Small intestine (tissue), 7 donors: ENCODE measurements at regions not wholly inside any gene's neighbourhood (a gene's known extent, or its start where the extent isn't known, plus 50 kb on each side); places are given as distances from the start of the nearest gene placed in this dataset.
"Not testable (repeated sequence)": the region's sequence is repeated elsewhere in the genome, so short reads cannot be mapped to it uniquely, and the experiment has no call there.

Experiments used
- DNase-seq, 2 donors: peaks; one replicate each; pipeline versions ENCODE4 v3.0.0 to v3.0.0-alpha.2; 2013
- FAIRE-seq: peaks from 2 replicates; lab custom pipeline; 2012; peaks lifted over from hg19 to GRCh38; lab: Jason Lieb, UNC
- H3K27ac ChIP-seq, 3 donors: one replicate each; pipeline ENCODE4 v1.5.1; 2013; ENCODE audit warnings: low read length in 2 of 3, mild to moderate bottlenecking in 2 of 3, control low read depth in 1 of 3, inconsistent platforms in 1 of 3, low read depth in 1 of 3, moderate library complexity in 1 of 3
- H3K27me3 ChIP-seq, 3 donors: one replicate each; pipeline ENCODE4 v1.6.1; 2013; ENCODE audit warnings: low read length in 3 of 3, inconsistent platforms in 1 of 3; ENCODE audit not compliant: control insufficient read depth in 3 of 3, insufficient read depth in 3 of 3
- H3K36me3 ChIP-seq, 3 donors: one replicate each; pipeline ENCODE4 v1.6.1; 2013; ENCODE audit warnings: low read length in 3 of 3, inconsistent platforms in 1 of 3, low read depth in 1 of 3, mild to moderate bottlenecking in 1 of 3, moderate library complexity in 1 of 3; ENCODE audit not compliant: control insufficient read depth in 3 of 3, insufficient read depth in 2 of 3
- H3K4me1 ChIP-seq, 3 donors: one replicate each; pipeline ENCODE4 v1.6.1; 2013; ENCODE audit warnings: low read length in 2 of 3, inconsistent platforms in 1 of 3, low read depth in 1 of 3, mild to moderate bottlenecking in 1 of 3, moderate library complexity in 1 of 3; ENCODE audit not compliant: control insufficient read depth in 3 of 3, insufficient read depth in 2 of 3
- H3K4me3 ChIP-seq, 3 donors: one replicate each; pipeline ENCODE4 v1.5.1; 2013; ENCODE audit warnings: low read length in 3 of 3, control low read depth in 1 of 3, inconsistent platforms in 1 of 3, low read depth in 1 of 3, mild to moderate bottlenecking in 1 of 3, moderate library complexity in 1 of 3
- H3K9me3 ChIP-seq, 2 donors: one replicate each; pipeline ENCODE4 v1.6.1; 2013; ENCODE audit warnings: low read depth in 1 of 2, low read length in 1 of 2; ENCODE audit not compliant: control insufficient read depth in 2 of 2, insufficient read depth in 1 of 2
- WGBS, 3 donors: extraction: QIAGEN DNeasy Blood & Tissue Kit; methylation state at CpG; one replicate each; pipeline ENCODE4 v1.1.7; 2013; 5-methylcytosine and 5-hydroxymethylcytosine counted together
- donor health status: healthy with polysubstance abuse.
- donor health status: control.
- donor health status: control.
- donor health status: Bipolar disorder and iron deficiency.
- donor health status: healthy.

GRCh38 chr18:1438458-1438910, 533.8 kb downstream of the ADCYAP1 start:
- no peak overlapping the region for H3K27ac ChIP-seq
- no peaks in the 10 kb centered on the region for H3K4me1 ChIP-seq
- H3K9me3 ChIP-seq, result peaks cover 0 to 2% of the 10 kb centered on the region in 2 donors
- FAIRE-seq (no peak), DNase-seq (no peak)
- H3K36me3 ChIP-seq, result no peaks in the 10 kb centered on the region
- WGBS, 3 donors, result 83 to 87% (median 85%) methylated on average over 8 of the region's 8 CpGs
- no peak overlapping the region for H3K4me3 ChIP-seq
- H3K27me3 ChIP-seq, result no peaks in the 10 kb centered on the region

DNA sequence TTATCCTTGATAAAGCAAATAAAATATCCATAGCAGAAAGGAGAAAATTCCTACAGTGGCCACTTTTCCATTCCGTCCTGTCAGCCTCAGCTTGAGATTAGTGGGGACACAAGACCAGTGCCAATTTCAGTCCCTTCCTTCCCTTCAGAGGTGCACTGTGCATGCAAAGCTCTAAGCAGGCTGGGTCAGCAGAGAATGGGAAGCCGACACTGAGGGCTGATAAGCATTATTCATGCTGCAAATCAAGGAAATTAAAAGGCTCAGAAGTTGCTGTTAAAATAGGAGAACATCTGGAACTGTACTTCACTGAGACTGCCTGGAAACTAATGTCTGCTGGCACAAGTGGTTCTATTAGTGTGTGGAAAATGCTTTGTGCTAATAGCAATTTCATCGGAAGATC, 534.3 kb downstream of the ADCYAP1 start:
- FAIRE-seq (no peak), DNase-seq (no peak)
- WGBS, 3 donors, result 66 to 82% (median 79%) methylated on average over 3 of the region's 3 CpGs
- no peak overlapping the region for H3K27ac ChIP-seq
- H3K4me3 ChIP-seq, result no peak overlapping the region
- no peaks in the 10 kb centered on the region for H3K27me3 ChIP-seq
- H3K4me1 ChIP-seq, result no peaks in the 10 kb centered on the region
- H3K9me3 ChIP-seq, result peaks cover 0 to 2% of the 10 kb centered on the region in 2 donors
- no peaks in the 10 kb centered on the region for H3K36me3 ChIP-seq

- H3K27ac ChIP-seq, H3K36me3 ChIP-seq: not testable (repeated sequence)
Measured at GRCh38 chr18:1444062-1444461, 539.4 kb downstream of the ADCYAP1 start.

DNA sequence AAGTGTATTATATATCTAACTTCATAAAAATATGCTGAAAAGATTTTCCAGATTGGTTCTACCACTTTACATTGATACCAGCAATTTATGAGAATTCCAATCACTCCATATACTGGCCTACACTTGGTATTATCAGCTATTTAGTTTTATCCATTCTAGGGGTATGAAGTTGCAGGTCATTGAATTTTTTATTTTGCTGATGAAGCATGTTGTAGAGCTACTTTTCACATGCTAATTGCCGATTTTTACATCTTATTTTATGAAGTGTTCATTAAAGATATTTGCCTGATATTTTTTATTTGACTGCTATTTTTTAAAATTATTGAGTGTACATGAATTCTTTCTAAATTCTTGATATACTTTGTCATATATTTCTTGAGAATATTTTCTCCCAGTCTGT, 542.1 kb downstream of the ADCYAP1 start:
- DNase-seq (no peak), FAIRE-seq (no peak)
- Histone ChIP-seq H3K4me1 (no peaks in the 10 kb centered on the region), H3K36me3 (no peaks in the 10 kb centered on the region), H3K27me3 (no peaks in the 10 kb centered on the region), H3K4me3 (no peak overlapping the region), H3K27ac (no peak overlapping the region), H3K9me3 (peaks cover 1 to 8% of the 10 kb centered on the region in 2 donors)
- 50 to 65% (median 51%) methylated on average over 1 of the region's 1 CpG for WGBS, 3 donors

More at GRCh38 chr18:1444062-1444461, 539.4 kb downstream of the ADCYAP1 start:
- H3K4me3 ChIP-seq, H3K9me3 ChIP-seq, H3K4me1 ChIP-seq, H3K27me3 ChIP-seq, FAIRE-seq, DNase-seq: not testable (repeated sequence)
- 80 to 85% (median 80%) methylated on average over 2 of the region's 2 CpGs for WGBS, 3 donors

DNA sequence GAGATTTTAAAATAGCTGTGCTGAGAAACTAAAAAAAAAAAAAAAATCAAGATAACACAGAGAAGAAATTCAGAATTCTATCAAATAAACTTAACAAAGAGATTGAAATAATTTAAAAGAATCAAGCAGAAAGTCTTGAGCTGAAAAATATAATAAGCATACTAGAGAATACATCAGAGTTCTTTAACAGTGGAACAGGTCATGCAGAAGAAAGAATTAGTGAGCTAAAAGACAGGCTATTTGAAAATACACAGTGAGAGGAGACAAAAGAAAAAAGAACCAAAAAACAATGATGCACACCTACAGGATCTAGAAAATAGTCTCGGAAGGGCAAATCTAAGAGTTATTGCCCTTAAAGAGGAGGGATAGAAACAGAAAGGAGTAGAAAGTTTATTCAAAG, 548.1 kb downstream of the ADCYAP1 start:
- Histone ChIP-seq H3K4me3 (no peak overlapping the region), H3K9me3 (peaks cover 3 to 13% of the 10 kb centered on the region in 2 donors), H3K36me3 (no peaks in the 10 kb centered on the region), H3K27me3 (no peaks in the 10 kb centered on the region), H3K27ac (no peak overlapping the region), H3K4me1 (no peaks in the 10 kb centered on the region)
- 19 to 96% (median 40%) methylated on average over 1 of the region's 1 CpG for WGBS, 3 donors
- FAIRE-seq (no peak), DNase-seq (no peak)

GRCh38 chr18:1455605-1456004, 550.9 kb downstream of the ADCYAP1 start:
- DNase-seq, result no peak
- no peak overlapping the region for H3K27ac ChIP-seq
- no peaks in the 10 kb centered on the region for H3K36me3 ChIP-seq
- H3K4me3 ChIP-seq, result no peak overlapping the region
- no peaks in the 10 kb centered on the region for H3K4me1 ChIP-seq
- no peaks in the 10 kb centered on the region for H3K27me3 ChIP-seq
- H3K9me3 ChIP-seq, result peaks cover 3 to 13% of the 10 kb centered on the region in 2 donors
- no peak for FAIRE-seq

DNA sequence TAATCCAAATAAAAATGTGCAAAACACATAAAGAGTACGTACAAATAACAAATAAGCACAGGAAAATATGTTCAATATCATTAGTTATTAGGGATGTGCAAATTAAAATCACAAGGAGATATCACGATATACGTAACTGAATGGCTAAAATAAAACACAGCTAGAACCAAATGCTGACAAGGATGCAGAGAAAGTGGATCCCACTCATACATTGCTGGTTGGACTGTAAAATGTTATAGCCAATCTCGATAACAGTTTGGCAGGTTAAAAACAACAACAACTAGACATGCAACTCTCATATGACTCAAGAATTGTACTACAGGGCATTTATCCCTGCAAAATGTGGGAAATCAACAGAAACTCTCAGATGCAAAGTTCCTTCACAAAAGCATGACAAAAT, 553.9 kb downstream of the ADCYAP1 start:
- Histone ChIP-seq H3K4me1 (no peaks in the 10 kb centered on the region), H3K27me3 (no peaks in the 10 kb centered on the region), H3K36me3 (no peaks in the 10 kb centered on the region), H3K4me3 (no peak overlapping the region), H3K27ac (no peak overlapping the region), H3K9me3 (no peaks in the 10 kb centered on the region)
- WGBS, 3 donors, result 46 to 83% (median 78%) methylated on average over 4 of the region's 4 CpGs
- no peak for FAIRE-seq
- DNase-seq, result no peak

DNA sequence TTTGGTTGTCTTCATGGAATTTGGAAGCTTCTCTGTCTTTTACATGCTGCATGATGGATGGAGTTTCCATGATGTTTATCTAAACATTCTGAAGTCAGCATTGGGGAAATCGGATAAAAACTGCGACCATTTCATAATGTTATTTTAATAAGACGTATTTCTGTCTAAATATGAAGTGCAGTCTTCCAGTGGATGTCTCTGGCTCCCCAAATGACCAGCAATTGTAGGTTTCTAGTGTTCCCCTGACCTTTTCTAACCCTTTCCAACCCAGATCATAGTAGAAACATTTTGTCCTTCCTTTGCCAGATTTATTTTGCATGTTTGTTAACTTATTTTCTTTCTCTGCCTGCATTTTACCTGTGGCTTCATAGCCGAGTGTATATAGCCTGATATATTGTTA, 559.3 kb downstream of the ADCYAP1 start:
- Histone ChIP-seq H3K27ac (no peak overlapping the region), H3K36me3 (no peaks in the 10 kb centered on the region), H3K9me3 (no peaks in the 10 kb centered on the region), H3K27me3 (no peaks in the 10 kb centered on the region), H3K4me3 (no peak overlapping the region), H3K4me1 (no peaks in the 10 kb centered on the region)
- DNase-seq (no peak), FAIRE-seq (no peak)
- WGBS, 3 donors, result 53 to 61% (median 57%) methylated on average over 4 of the region's 4 CpGs

DNA sequence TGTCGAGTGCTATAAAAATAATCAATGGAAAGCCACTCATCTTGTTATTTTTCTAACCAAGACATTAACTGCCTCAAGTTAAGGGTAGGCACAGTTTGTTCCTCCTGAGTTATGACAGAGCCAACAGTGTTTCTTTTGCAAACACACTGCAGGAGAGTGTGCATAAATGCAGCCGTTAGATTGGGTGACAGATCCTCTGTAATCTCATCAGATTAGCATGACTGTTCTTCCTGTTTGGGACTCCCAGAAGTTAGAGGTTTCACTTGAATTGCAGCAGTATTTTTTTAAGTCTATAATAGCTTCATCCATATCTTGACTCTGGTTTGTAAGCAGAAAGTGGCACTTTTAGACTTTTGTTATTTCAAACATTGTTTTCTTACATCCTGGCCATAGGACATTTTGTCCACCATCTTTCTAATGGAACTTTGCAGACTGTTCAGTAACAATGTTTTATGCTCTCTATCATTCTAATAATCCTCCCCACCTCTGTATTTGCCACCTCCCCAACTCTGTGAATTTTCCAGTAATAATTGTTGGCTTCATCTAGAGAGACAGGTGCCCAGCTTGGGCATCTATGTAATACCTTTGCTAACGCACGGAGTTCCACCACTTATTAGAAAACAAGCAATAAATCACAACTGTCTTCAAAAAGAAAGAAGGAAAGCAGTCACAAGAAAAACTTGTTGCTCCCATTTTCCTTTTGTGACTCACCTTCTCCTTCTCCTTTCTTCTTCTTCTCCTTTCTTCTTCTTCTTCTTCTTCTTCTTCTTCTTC, 560.0 kb downstream of the ADCYAP1 start:
- H3K9me3 ChIP-seq, result no peaks in the 10 kb centered on the region
- H3K36me3 ChIP-seq, result no peaks in the 10 kb centered on the region
- DNase-seq (no peak), FAIRE-seq (no peak)
- 38 to 42% (median 40%) methylated on average over 4 of the region's 4 CpGs for WGBS, 3 donors
- H3K27me3 ChIP-seq, result no peaks in the 10 kb centered on the region
- H3K27ac ChIP-seq, result no peak overlapping the region
- no peaks in the 10 kb centered on the region for H3K4me1 ChIP-seq
- no peak overlapping the region for H3K4me3 ChIP-seq
